GM19468 (cell line): ENCODE measurements at regions not wholly inside any gene's neighbourhood (a gene's known extent, or its start where the extent isn't known, plus 50 kb on each side); places are given as distances from the start of the nearest gene placed in this dataset.

Experiments used
- ATAC-seq: cut with Tn5 transposase; IDR thresholded peaks from one replicate; pipeline ENCODE4 v1.9.1; 2021; ENCODE audit warnings: mild to moderate bottlenecking, moderate library complexity, moderate number of reproducible peaks; ENCODE audit not compliant: unreplicated experiment; ENCODE audit errors: extremely low read depth

DNA sequence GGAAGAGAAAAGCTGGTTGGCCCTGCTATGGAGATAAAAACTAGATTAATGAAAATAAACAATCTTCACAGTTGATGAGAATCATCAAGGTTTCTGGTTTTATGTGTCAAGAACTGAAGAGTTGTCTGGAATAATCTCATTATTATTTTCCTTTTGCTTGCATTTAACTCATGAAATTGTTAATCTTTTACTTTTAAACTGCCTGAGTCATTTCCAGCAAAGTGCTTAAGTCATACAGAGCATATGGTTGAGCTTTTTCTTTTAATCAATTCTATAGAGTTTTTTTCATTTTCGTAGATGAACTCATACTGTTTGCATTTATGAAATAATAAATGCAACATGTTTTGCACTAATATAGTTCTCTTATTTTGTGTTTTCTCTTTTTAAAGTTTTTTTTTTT, 747.9 kb downstream of the NXPH1 start:
- no peak for ATAC-seq

- no peak for ATAC-seq
Measured at GRCh38 chr7:9186730-9187129, 753.3 kb downstream of the NXPH1 start.

GRCh38 chr7:9189703-9190102, 756.3 kb downstream of the NXPH1 start:
- ATAC-seq: no peak

DNA sequence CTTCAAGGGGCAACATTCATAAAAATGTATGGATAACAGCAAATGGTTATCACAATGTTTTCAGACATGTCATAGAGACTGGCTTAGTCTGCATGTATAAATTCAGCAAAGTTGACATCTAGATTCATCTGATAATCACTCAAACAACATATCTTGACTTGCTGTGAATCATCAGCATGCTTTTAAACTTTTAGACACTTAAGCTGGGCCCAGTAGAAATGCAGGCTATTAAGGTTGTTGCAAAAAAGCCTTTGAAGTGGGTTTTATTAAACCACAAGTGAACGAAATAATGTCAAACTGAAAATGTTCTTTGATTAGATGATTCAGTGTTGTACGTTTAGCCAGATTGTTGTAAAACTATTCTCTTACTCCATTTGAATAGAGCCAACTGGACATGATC, 759.6 kb downstream of the NXPH1 start:
- ATAC-seq: no peak

GRCh38 chr7:9200626-9201025, 767.2 kb downstream of the NXPH1 start:
- ATAC-seq: no peak

- no peak for ATAC-seq
Measured at GRCh38 chr7:9201928-9202327, 768.5 kb downstream of the NXPH1 start.

GRCh38 chr7:9204571-9204970, 771.2 kb downstream of the NXPH1 start:
- no peak for ATAC-seq

- no peak for ATAC-seq
Measured at GRCh38 chr7:9210114-9210513, 776.7 kb downstream of the NXPH1 start.

DNA sequence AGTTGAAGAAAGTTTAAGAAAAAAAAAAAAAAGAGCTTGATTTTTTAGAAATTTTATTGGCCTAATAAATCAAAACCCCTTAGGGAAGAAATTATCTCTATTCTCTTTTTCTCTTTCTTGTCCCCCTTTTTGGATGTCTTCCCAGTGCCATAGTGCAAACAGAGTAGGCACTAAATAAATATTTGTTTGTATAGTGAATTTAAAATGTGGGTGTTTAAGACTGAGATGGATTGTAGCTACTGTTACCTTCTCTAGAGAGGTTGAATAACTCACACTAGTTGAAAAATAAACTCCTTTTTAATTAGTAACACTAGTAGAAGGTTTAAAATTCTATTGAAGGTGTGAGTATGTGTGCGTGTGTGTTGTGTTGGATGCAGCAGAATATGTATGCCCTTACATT, 783.8 kb downstream of the NXPH1 start:
- ATAC-seq: no peak

DNA sequence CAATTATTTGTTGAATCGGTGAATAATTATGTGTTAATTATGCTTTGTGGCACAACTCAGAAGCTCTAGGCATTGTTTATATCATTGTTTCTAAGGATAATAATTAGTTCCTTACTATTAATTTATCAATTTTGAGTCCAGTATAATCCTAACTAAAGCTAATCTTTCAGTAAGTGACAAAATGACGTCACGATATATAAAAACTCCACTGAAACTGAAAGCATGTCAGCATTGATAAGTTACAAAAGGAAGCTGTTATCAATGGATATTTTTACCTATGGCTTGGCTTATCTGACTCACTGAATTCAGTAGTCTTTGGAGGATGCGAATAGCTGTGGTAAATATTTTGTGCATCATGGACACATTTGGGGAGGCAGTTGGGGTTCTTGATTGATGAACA, 793.1 kb downstream of the NXPH1 start:
- ATAC-seq: no peak

DNA sequence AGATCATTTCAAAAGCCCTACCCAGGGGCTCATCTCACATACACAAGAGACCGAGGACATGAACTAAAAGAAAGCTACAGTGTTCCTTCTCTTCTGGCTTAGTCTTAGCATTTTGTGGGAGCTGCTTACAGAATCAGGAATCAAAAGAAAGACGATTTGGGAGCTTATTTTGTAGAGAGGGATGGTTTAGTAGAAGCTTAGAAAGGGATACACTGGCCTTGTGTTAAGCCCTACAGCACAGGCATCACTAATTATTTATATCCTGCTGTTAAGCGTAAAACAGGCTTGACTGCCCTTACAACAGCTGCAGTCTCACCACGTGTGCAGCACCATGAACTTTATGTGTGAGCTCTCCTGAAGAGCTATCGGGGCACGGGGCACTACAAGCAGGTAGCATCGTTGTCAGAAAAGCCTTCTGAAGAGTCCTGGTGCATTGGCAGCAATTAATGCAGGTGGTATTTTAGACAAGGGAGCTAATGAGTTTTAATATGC, 798.3 kb downstream of the NXPH1 start:
- no peak for ATAC-seq

DNA sequence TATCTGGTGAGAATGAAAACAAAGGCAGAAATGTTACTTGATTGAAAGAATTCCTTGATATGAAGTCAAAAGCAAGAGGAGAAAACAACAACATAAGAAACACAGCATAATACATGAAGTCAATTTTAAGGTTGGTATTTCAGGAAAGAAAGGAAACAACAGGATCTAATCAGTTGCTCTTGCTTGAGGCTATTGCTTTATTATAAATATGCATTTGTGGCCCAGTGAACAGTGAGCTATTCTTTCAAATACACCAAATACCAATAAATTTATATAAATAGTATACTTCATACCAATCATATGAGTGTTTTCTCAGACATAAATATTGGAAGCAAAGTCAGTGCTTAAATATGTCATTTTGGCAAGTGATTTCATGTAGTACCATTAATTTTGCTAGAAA, 806.6 kb downstream of the NXPH1 start:
- ATAC-seq: no peak

DNA sequence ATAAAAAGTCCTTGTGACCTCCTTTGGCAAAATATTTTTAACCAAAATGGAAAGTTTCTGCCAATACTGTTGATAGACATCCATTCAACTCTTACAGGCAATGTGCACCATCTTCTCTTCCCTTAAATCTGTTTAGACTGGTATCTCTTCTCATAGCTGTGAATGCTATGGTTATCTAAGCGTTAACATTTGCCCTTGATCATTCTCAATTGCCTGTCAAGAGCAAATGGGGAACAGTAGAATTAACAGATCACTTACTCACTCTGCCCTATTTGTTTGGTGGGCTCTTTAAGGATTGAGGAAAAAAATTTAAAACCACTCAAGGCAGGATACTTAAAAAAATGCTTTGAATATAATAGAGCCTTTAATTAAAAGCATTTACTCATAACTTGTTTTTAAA, 808.4 kb downstream of the NXPH1 start:
- ATAC-seq: no peak

DNA sequence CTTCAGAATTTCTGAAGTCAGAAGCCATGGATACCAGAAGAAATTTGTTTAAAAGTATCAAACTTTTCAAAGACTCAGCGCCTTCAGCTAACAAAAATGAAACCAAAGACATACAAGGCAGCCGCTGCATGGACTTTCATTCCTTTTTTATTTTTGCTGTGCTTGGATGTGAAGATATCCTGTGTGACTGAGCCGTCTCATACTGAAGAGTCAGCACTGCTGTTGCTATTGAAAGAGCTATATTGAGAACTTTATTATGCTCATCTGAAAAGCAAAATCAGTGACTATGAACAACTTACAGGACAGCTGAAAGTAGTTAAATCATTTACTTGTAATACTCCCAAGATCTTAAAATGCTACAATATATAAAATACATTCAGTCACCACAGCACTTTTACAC, 809.2 kb downstream of the NXPH1 start:
- ATAC-seq: no peak

- no peak for ATAC-seq
Measured at GRCh38 chr7:9250876-9251275, 817.5 kb downstream of the NXPH1 start.

GRCh38 chr7:9264395-9264794, 831.0 kb downstream of the NXPH1 start:
- no peak for ATAC-seq

DNA sequence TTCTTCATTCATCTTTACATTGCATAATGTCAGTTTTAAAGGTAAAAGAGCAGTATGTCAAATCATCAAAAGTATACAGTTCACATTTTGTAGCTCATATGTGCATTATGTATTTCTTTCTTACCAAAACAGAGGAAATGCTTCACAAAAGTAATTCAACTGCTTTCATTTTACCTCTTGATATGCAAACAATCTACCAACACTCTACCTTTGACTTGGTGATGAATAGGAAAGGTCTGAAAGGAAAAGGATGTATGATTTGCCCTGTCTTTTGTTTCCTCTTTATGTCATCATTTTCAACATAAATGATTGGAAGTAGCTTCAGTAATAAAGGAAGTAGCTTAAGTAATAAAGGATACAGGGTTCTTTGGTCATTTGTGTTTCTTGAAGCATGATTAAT, 846.7 kb downstream of the NXPH1 start:
- ATAC-seq: no peak

- ATAC-seq: no peak
Measured at GRCh38 chr7:9283246-9283645, 849.8 kb downstream of the NXPH1 start.

- ATAC-seq: no peak
Measured at GRCh38 chr7:9302436-9302835, 869.0 kb downstream of the NXPH1 start.

DNA sequence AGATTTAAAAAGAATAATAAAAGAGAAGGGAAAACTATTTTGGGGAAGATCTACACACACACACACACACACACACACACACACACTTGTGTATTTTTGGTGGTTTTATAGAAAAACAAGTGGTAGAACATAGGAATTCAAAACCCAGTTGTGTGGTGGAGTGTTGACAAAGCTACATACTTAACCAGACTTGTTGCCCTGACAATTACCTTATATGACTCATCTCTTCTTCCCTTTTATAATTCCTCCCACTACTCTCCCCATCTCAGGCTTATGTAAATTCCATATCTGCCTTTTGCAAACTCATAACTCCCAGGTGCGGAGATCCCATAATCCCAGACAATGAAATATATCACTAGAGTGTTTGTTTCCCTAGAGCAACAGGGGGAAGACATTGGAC, 873.7 kb downstream of the NXPH1 start:
- no peak for ATAC-seq

GRCh38 chr7:9324513-9324912, 891.1 kb downstream of the NXPH1 start:
- no peak for ATAC-seq

GRCh38 chr7:9328296-9328695, 894.9 kb downstream of the NXPH1 start:
- no peak for ATAC-seq

- ATAC-seq: no peak
Measured at GRCh38 chr7:9349625-9350024, 916.2 kb downstream of the NXPH1 start.
